Upper lobe of left lung (tissue), 6 donors: ENCODE measurements at regions not wholly inside any gene's neighbourhood (a gene's known extent, or its start where the extent isn't known, plus 50 kb on each side); places are given as distances from the start of the nearest gene placed in this dataset.

Source experiments
- ATAC-seq, 2 donors: fragments of 200-7000 bp; cut with Tn5 transposase; one replicate each; pipeline ENCODE4 v1.9.1; 2022; ENCODE audit warnings: mild to moderate bottlenecking in 2 of 2, moderate library complexity in 2 of 2; ENCODE audit not compliant: low FRiP score in 2 of 2
- DNase-seq, 2 donors: peaks; one replicate each; pipeline ENCODE4 v3.0.0-alpha.2; 2019 to 2020
- H3K27ac ChIP-seq, 4 donors: fragments of 200-600 bp; sonication (generic); one replicate each; pipeline ENCODE4 v1.5.1; 2016 to 2019
- H3K27me3 ChIP-seq, 4 donors: fragments of 200-600 bp; sonication (generic); one replicate each; pipeline ENCODE4 v1.5.1; 2017 to 2019
- H3K36me3 ChIP-seq, 4 donors: fragments of 200-600 bp; sonication (generic); one replicate each; pipeline ENCODE4 v1.5.1; 2016 to 2019
- H3K4me1 ChIP-seq, 4 donors: fragments of 200-600 bp; sonication (generic); one replicate each; pipeline ENCODE4 v1.5.1; 2018 to 2019
- H3K4me3 ChIP-seq, 4 donors: fragments of 200-600 bp; sonication (generic); one replicate each; pipeline ENCODE4 v1.5.1; 2017 to 2019; ENCODE audit warnings: mild to moderate bottlenecking in 2 of 4, moderate library complexity in 1 of 4
- H3K9me3 ChIP-seq, 4 donors: fragments of 200-600 bp; sonication (generic); one replicate each; pipeline ENCODE4 v1.5.1; 2018 to 2019
- CTCF ChIP-seq, 6 experiments: fragments of 450-650 bp in 4 of 6; fragments of 200-600 bp in 2 of 6; sonication (generic) in 2 of 6; IDR thresholded peaks; one replicate each; pipeline ENCODE4 v1.5.1; 2016 to 2019; ENCODE audit warnings: antibody characterized with exemption in 6 of 6
- EP300 ChIP-seq, 4 donors: sonication (generic); formaldehyde crosslinking; IDR thresholded peaks; one replicate each; pipeline ENCODE4 v1.5.1; 2017; ENCODE audit warnings: antibody characterized with exemption in 4 of 4, control low read depth in 2 of 4
- POLR2A ChIP-seq, 4 donors: fragments of 450-650 bp; IDR thresholded peaks; one replicate each; pipeline ENCODE4 v1.5.1; 2016 to 2017; ENCODE audit warnings: antibody characterized with exemption in 4 of 4, mild to moderate bottlenecking in 2 of 4
- POLR2AphosphoS5 ChIP-seq, 2 donors: sonication (generic); formaldehyde crosslinking; IDR thresholded peaks; one replicate each; pipeline ENCODE4 v1.5.1; 2017; ENCODE audit warnings: antibody characterized with exemption in 2 of 2
- WGBS, 2 donors: methylation state at CpG; one replicate each; pipeline ENCODE4 v1.1.5; 2017 to 2018; 5-methylcytosine and 5-hydroxymethylcytosine counted together
- donor health status: DM: no; HTN: no; CAD: no; lungs with moderate emphysema.
- donor health status: DM: no; HTN: yes; CAD: no; lungs with severe emphysema.

GRCh38 chr2:66066032-66066431 is 368.9 kb upstream of the MEIS1 start:
- no peak for ATAC-seq
- Histone ChIP-seq H3K4me1 (no peaks in the 10 kb centered on the region), H3K9me3 (no peaks in the 10 kb centered on the region), H3K4me3 (no peak overlapping the region), H3K27me3 (no peaks in the 10 kb centered on the region), H3K27ac (no peak overlapping the region), H3K36me3 (no peaks in the 10 kb centered on the region)
- TF ChIP-seq CTCF (IDR thresholded peaks at IDR 0.05) (no peak), POLR2A (IDR thresholded peaks at IDR 0.05) (no peak), POLR2AphosphoS5 (IDR thresholded peaks at IDR 0.05) (no peak), EP300 (IDR thresholded peaks at IDR 0.05) (no peak)
- DNase-seq = no peak

- Histone ChIP-seq H3K9me3 (no peaks in the 10 kb centered on the region), H3K36me3 (no peaks in the 10 kb centered on the region), H3K27me3 (no peaks in the 10 kb centered on the region), H3K27ac (no peak overlapping the region), H3K4me1 (no peaks in the 10 kb centered on the region), H3K4me3 (no peak overlapping the region)
- TF ChIP-seq POLR2A (IDR thresholded peaks at IDR 0.05) (no peak), EP300 (IDR thresholded peaks at IDR 0.05) (no peak), CTCF (IDR thresholded peaks at IDR 0.05) (no peak), POLR2AphosphoS5 (IDR thresholded peaks at IDR 0.05) (no peak)
- no peak for ATAC-seq
- no peak for DNase-seq
These were observed 375.6 kb upstream of the MEIS1 start for GRCh38 chr2:66059332-66059731.

- Histone ChIP-seq H3K4me1 (no peaks in the 10 kb centered on the region), H3K27me3 (no peaks in the 10 kb centered on the region), H3K4me3 (no peak overlapping the region), H3K36me3 (no peaks in the 10 kb centered on the region), H3K27ac (no peak overlapping the region), H3K9me3 (no peaks in the 10 kb centered on the region)
- TF ChIP-seq POLR2AphosphoS5 (IDR thresholded peaks at IDR 0.05) (no peak), POLR2A (IDR thresholded peaks at IDR 0.05) (no peak), CTCF (IDR thresholded peaks at IDR 0.05) (no peak), EP300 (IDR thresholded peaks at IDR 0.05) (no peak)
- 85 to 89% methylated on average over 4 of the region's 4 CpGs for WGBS, 2 donors
- DNase-seq (no peak), ATAC-seq (no peak)
These were observed 376.2 kb upstream of the MEIS1 start for GRCh38 chr2:66058675-66059074.

GRCh38 chr2:66057844-66058243 is 377.1 kb upstream of the MEIS1 start:
- Histone ChIP-seq H3K4me1 (no peaks in the 10 kb centered on the region), H3K9me3 (no peaks in the 10 kb centered on the region), H3K27me3 (no peaks in the 10 kb centered on the region), H3K27ac (no peak overlapping the region), H3K4me3 (no peak overlapping the region), H3K36me3 (no peaks in the 10 kb centered on the region)
- DNase-seq (no peak), ATAC-seq (no peak)
- TF ChIP-seq POLR2AphosphoS5 (IDR thresholded peaks at IDR 0.05) (no peak), POLR2A (IDR thresholded peaks at IDR 0.05) (no peak), EP300 (IDR thresholded peaks at IDR 0.05) (no peak), CTCF (IDR thresholded peaks at IDR 0.05) (no peak)
- 78 to 98% methylated on average over 1 of the region's 1 CpG for whole genome bisulfite sequencing, 2 donors

- Histone ChIP-seq H3K27me3 (no peaks in the 10 kb centered on the region), H3K4me3 (no peak overlapping the region), H3K4me1 (no peaks in the 10 kb centered on the region), H3K36me3 (no peaks in the 10 kb centered on the region), H3K9me3 (no peaks in the 10 kb centered on the region), H3K27ac (no peak overlapping the region)
- WGBS, 2 donors = 47 to 77% methylated on average over 5 of the region's 5 CpGs
- ATAC-seq = no peak
- no peak for DNase-seq
- TF ChIP-seq EP300 (IDR thresholded peaks at IDR 0.05) (no peak), POLR2A (IDR thresholded peaks at IDR 0.05) (no peak), CTCF (IDR thresholded peaks at IDR 0.05) (no peak), POLR2AphosphoS5 (IDR thresholded peaks at IDR 0.05) (no peak)
These were observed 384.5 kb upstream of the MEIS1 start for GRCh38 chr2:66050392-66050791.
